Transverse colon (tissue), 4 donors: ENCODE measurements at regions not wholly inside any gene's neighbourhood (a gene's known extent, or its start where the extent isn't known, plus 50 kb on each side); places are given as distances from the start of the nearest gene placed in this dataset.

ENCODE experiments used
- DNase-seq: peaks from one replicate; pipeline ENCODE4 v3.0.0-alpha.2; 2019
- H3K27ac ChIP-seq, 4 donors: fragments of 200-600 bp; sonication (generic); 2 replicates each; pipeline ENCODE4 v1.5.1; 2016 to 2018; ENCODE audit warnings: inconsistent platforms in 4 of 4
- H3K27me3 ChIP-seq: fragments of 200-600 bp; sonication (generic); 2 replicates; pipeline ENCODE4 v1.5.1; 2017; ENCODE audit warnings: inconsistent platforms
- H3K36me3 ChIP-seq, 4 donors: fragments of 200-600 bp; sonication (generic); 2 replicates each; pipeline ENCODE4 v1.5.1; 2017 to 2019; ENCODE audit warnings: inconsistent platforms in 4 of 4
- H3K4me1 ChIP-seq, 4 donors: fragments of 200-600 bp; sonication (generic); 2 replicates each; pipeline ENCODE4 v1.5.1; 2017 to 2020; ENCODE audit warnings: inconsistent platforms in 4 of 4
- H3K4me3 ChIP-seq, 4 donors: fragments of 200-600 bp; sonication (generic); 1 replicate in 1 of 4; 2 replicates in 3 of 4; pipeline versions ENCODE4 v1.5.1 to v1.6.1; 2017 to 2019; ENCODE audit warnings: inconsistent platforms in 4 of 4
- H3K9me3 ChIP-seq, 2 donors: fragments of 200-600 bp; sonication (generic); 2 replicates each; pipeline ENCODE4 v1.5.1; 2017 to 2019; ENCODE audit warnings: inconsistent platforms in 2 of 2
- EP300 ChIP-seq: sonication (generic); formaldehyde crosslinking; IDR thresholded peaks from one replicate; pipeline ENCODE4 v1.6.1; 2017; ENCODE audit warnings: antibody characterized with exemption, low read depth
- POLR2A ChIP-seq: fragments of 450-650 bp; IDR thresholded peaks from one replicate; pipeline ENCODE4 v1.6.1; 2016; ENCODE audit warnings: antibody characterized with exemption, mild to moderate bottlenecking, moderate library complexity
- POLR2AphosphoS5 ChIP-seq, 3 donors: sonication (generic); formaldehyde crosslinking; IDR thresholded peaks; one replicate each; pipeline ENCODE4 v1.6.1; 2016; ENCODE audit warnings: antibody characterized with exemption in 3 of 3
- WGBS, 2 donors: methylation state at CpG; one replicate each; pipeline ENCODE4 v1.1.5; 2018; ENCODE audit warnings: low coverage in 1 of 2; 5-methylcytosine and 5-hydroxymethylcytosine counted together
- in situ Hi-C, 4 donors: fragments of 200-750 bp; cut with MboI; loops; one replicate each; pipeline versions ENCODE4 v1.15.0 to v1.15.1; 2017; ENCODE audit warnings: low sequenced_read_pairs in 3 of 4, low pct_ligation_motif_present in 1 of 4, low pct_unique_long_range_greater_than_20kb in 1 of 4
- intact Hi-C: fragments of 100-400 bp; cut with DNase I; formaldehyde crosslinking; loops from one replicate; pipeline ENCODE4 v1.15.1; 2023; ENCODE audit warnings: low total_unique reads
- TF ChIP-seq, protein P1 (sequence below), 5 experiments: fragments of 200-600 bp in 3 of 5; fragments of 450-650 bp in 2 of 5; sonication (generic) in 3 of 5; IDR thresholded peaks; 1 replicate in 2 of 5; 2 replicates in 3 of 5; pipeline ENCODE4 v1.5.1; 2016 to 2017; ENCODE audit warnings: antibody characterized with exemption in 5 of 5, inconsistent platforms in 3 of 5, mild to moderate bottlenecking in 2 of 5, moderate library complexity in 1 of 5

DNA sequence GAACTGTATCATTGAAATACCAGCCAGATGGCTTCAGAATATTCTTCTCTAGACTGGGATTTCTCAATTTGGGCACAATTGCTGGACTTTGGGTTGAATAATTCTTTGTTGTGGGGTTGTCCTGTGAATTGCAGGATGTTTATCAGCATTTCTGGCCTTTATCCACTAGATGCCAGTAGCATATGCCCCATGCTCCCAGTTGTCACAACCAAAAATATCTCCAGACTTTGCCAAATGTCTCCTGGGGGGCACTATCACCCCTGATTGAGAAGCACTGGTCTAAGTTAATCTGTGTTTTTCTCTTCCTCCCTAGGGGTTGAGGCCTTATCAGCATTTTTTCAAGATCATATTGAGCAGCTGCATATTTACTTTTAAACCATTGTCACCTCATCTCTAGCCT, 204.9 kb upstream of the SP8 start:
- intact Hi-C loops (no loop called here), in situ Hi-C loops (no loop called here)
- H3K27ac ChIP-seq, result no peak overlapping the region
- no peak for DNase-seq
- no peak overlapping the region for H3K4me3 ChIP-seq
- TF ChIP-seq POLR2A (no peak), POLR2AphosphoS5 (IDR thresholded peaks at IDR 0.05) (no peak), EP300 (no peak)
- TF ChIP-seq, protein P1, sequence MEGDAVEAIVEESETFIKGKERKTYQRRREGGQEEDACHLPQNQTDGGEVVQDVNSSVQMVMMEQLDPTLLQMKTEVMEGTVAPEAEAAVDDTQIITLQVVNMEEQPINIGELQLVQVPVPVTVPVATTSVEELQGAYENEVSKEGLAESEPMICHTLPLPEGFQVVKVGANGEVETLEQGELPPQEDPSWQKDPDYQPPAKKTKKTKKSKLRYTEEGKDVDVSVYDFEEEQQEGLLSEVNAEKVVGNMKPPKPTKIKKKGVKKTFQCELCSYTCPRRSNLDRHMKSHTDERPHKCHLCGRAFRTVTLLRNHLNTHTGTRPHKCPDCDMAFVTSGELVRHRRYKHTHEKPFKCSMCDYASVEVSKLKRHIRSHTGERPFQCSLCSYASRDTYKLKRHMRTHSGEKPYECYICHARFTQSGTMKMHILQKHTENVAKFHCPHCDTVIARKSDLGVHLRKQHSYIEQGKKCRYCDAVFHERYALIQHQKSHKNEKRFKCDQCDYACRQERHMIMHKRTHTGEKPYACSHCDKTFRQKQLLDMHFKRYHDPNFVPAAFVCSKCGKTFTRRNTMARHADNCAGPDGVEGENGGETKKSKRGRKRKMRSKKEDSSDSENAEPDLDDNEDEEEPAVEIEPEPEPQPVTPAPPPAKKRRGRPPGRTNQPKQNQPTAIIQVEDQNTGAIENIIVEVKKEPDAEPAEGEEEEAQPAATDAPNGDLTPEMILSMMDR (IDR thresholded peaks at IDR 0.05), result peak in 2 of 5 experiments; percentile 15 to 20
- no peaks in the 10 kb centered on the region for H3K27me3 ChIP-seq
- no peaks in the 10 kb centered on the region for H3K36me3 ChIP-seq
- H3K4me1 ChIP-seq, result no peaks in the 10 kb centered on the region
- H3K9me3 ChIP-seq, result peaks cover 0 to 8% of the 10 kb centered on the region in 2 donors

DNA sequence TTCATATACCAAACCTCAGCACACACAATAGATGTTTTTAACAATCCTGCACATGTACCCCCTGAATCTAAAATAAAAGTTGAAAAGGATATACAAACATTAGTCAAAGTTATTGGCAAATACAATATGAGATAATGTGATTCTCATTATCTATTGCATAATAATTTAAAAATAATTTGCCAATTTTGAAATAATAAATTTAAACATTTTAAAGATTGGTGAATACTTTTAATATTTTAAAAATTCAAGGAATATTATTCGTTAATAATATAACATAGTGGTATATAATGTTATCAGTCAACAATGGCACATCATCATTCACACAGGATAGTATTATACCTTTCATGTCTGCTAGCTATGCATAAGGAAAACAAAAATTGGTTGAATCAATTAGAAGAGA, 207.0 kb upstream of the SP8 start:
- in situ Hi-C loops, result no loop called here
- Histone ChIP-seq H3K9me3 (peaks cover 0 to 8% of the 10 kb centered on the region in 2 donors), H3K27me3 (no peaks in the 10 kb centered on the region), H3K36me3 (no peaks in the 10 kb centered on the region), H3K27ac (no peak overlapping the region), H3K4me1 (no peaks in the 10 kb centered on the region), H3K4me3 (no peak overlapping the region)
- no peak for TF ChIP-seq POLR2AphosphoS5 (IDR thresholded peaks at IDR 0.05)
- no peak for TF ChIP-seq POLR2A
- TF ChIP-seq, protein P1 (IDR thresholded peaks at IDR 0.05), result no peak
- TF ChIP-seq EP300, result no peak
- WGBS, 2 donors, result 69 to 71% methylated on average over 1 of the region's 1 CpG
- intact Hi-C loops, result no loop called here
- no peak for DNase-seq

DNA sequence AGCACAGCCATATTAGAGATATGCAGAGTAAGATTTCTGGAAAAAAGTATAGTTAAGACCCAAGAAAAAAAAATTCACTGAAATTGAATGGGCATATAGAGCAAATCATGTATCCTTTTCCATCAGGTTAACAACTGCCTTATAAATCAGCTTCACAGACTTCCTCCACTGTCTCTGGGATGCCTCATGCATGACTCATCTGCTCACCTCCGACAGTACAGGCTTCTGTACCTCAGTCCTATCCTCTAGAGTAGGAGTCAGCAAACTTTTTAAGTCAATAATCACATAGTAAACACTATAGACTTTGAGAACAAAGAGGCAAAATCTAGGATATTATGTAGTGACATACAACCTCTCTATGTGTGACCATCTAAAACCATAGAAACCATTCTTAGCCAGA, 211.6 kb upstream of the SP8 start:
- Histone ChIP-seq H3K27ac (no peak overlapping the region), H3K4me1 (no peaks in the 10 kb centered on the region), H3K4me3 (no peak overlapping the region), H3K27me3 (no peaks in the 10 kb centered on the region), H3K36me3 (no peaks in the 10 kb centered on the region), H3K9me3 (peaks cover 0 to 3% of the 10 kb centered on the region in 2 donors)
- TF ChIP-seq POLR2AphosphoS5 (IDR thresholded peaks at IDR 0.05), result no peak
- 11 to 21% methylated on average over 1 of the region's 1 CpG for WGBS, 2 donors
- DNase-seq, result peak; percentile 10
- in situ Hi-C loops (no loop called here), intact Hi-C loops (no loop called here)

DNA sequence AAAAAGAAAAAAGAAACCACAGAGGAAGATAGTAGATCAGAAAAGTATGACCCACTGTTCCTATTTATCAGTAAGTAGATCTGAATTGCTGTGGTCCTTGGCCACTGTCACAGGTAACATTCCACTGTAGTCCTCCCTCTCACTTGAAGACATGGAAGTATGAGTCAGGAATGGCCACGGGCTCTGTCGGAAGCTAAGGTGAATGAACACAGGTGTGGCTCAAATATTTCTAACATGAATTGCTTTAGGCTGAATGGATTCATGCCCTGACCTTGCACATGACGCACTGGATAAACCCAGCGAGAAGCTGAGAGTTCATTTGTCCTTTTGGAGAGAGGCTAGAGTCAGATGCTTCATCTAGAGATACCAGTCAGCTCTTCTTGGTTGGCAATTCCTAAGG, 224.5 kb upstream of the SP8 start:
- WGBS, 2 donors, result 71 to 90% methylated on average over 4 of the region's 4 CpGs
- no peaks in the 10 kb centered on the region for H3K27me3 ChIP-seq
- H3K4me3 ChIP-seq, result no peak overlapping the region
- no peaks in the 10 kb centered on the region for H3K9me3 ChIP-seq
- in situ Hi-C loops, result no loop called here
- no peak for DNase-seq
- no peak overlapping the region for H3K27ac ChIP-seq
- no peaks in the 10 kb centered on the region for H3K4me1 ChIP-seq
- TF ChIP-seq POLR2A (no peak), POLR2AphosphoS5 (IDR thresholded peaks at IDR 0.05) (no peak), EP300 (no peak)
- TF ChIP-seq, protein P1 (IDR thresholded peaks at IDR 0.05), result no peak
- no peaks in the 10 kb centered on the region for H3K36me3 ChIP-seq
- intact Hi-C loops, result no loop called here

DNA sequence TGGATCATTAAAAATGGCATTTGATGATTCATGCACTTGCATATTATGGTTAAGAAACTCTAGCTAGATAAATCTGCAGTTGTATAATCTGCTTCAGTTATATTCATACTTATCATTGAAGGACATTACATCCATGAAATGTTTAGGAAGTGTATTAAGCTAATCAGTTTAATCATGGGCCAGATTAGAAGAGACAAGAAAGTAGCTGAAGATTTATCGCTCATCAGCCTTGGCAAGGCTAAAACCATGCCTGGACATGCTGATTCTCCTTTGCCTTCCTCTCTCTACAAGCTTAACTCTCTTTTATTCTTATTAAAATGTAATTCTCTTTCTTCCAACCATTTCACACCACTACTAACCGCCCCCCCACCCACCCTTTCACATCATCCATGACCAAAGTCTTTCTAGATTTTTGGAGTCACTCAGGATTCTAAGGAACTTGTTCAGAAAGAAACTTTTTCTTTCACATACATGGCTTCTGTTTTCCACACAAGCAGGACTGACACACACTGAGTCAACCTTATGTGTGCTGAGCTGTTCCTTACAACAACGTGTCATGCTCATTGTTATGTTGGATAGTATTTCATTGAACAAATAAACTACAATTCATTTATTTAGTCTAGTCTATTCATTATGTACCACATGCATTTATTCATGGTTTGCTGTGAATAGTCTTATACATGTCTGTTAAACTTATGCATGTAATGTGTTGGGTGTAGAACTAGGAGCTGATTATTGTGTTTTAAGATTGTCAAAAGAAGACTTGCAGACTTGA, 227.3 kb upstream of the SP8 start:
- no peak overlapping the region for H3K4me3 ChIP-seq
- no peaks in the 10 kb centered on the region for H3K27me3 ChIP-seq
- no peak overlapping the region for H3K27ac ChIP-seq
- 79 to 81% methylated on average over 3 of the region's 3 CpGs for WGBS, 2 donors
- no peaks in the 10 kb centered on the region for H3K9me3 ChIP-seq
- no peaks in the 10 kb centered on the region for H3K4me1 ChIP-seq
- intact Hi-C loops, result no loop called here
- no peak for DNase-seq
- TF ChIP-seq POLR2A (no peak), POLR2AphosphoS5 (IDR thresholded peaks at IDR 0.05) (no peak), EP300 (no peak)
- TF ChIP-seq, protein P1 (IDR thresholded peaks at IDR 0.05), result no peak
- H3K36me3 ChIP-seq, result no peaks in the 10 kb centered on the region
- in situ Hi-C loops, result no loop called here
